SIG-M5 (cell line): ENCODE measurements at regions not wholly inside any gene's neighbourhood (a gene's known extent, or its start where the extent isn't known, plus 50 kb on each side); places are given as distances from the start of the nearest gene placed in this dataset.

Experiments used
- DNase-seq: peaks from one replicate; lab custom pipeline; 2025; lab: John Stamatoyannopoulos, UW

GRCh38 chr2:217409949-217410680 lies 550.3 kb upstream of the TNP1 start:
- no peak for DNase-seq

GRCh38 chr2:217407362-217407761 lies 547.5 kb upstream of the TNP1 start:
- DNase-seq = no peak

- no peak for DNase-seq
Measured at GRCh38 chr2:217404236-217404760, 544.4 kb upstream of the TNP1 start.

GRCh38 chr2:217402761-217403383 lies 543.0 kb upstream of the TNP1 start:
- no peak for DNase-seq

- no peak for DNase-seq
Measured at GRCh38 chr2:217402144-217402543, 542.3 kb upstream of the TNP1 start.

DNA sequence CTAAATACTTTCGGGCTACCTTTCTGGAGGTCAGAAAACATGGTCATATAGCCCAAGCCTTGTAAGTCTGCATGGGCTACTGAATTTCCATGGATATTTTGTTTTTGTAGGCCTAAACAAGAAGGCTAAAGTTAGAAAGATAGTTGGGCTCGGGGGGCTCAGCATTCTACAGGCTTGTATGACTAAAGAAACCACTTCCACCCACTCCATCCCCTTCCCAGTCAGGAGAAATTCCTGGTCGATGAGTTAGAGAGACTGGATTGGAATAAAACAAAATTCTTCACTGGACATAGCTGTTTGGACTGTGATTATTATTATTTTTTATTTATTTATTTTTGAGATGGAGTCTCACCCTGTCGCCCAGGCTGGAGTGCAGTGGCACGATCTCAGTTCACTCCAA lies 539.4 kb upstream of the TNP1 start:
- DNase-seq = no peak

DNA sequence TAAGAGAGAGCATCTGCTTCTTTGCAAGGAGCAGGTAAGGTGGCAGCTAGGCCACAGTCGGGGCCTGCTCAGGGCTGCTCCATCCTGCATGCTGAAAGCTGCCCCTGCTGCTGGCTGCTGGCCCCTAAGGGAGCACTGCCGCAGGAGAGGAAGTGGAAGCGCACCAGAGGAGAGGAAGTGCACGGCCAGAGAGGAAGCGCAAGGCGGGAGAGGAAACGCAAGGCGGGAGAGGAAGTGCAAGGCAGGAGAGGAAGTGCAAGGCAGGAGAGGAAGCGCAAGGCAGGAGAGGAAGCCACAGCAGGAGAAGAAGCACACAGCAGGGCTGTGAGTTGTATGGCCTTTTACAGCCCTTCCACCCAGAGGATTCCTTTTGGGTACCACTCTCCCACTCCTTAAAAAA lies 539.0 kb upstream of the TNP1 start:
- no peak for DNase-seq

GRCh38 chr2:217398101-217398500 lies 538.2 kb upstream of the TNP1 start:
- no peak for DNase-seq

GRCh38 chr2:217396586-217396985 lies 536.7 kb upstream of the TNP1 start:
- DNase-seq = no peak

GRCh38 chr2:217396165-217396564 lies 536.3 kb upstream of the TNP1 start:
- DNase-seq = no peak

DNA sequence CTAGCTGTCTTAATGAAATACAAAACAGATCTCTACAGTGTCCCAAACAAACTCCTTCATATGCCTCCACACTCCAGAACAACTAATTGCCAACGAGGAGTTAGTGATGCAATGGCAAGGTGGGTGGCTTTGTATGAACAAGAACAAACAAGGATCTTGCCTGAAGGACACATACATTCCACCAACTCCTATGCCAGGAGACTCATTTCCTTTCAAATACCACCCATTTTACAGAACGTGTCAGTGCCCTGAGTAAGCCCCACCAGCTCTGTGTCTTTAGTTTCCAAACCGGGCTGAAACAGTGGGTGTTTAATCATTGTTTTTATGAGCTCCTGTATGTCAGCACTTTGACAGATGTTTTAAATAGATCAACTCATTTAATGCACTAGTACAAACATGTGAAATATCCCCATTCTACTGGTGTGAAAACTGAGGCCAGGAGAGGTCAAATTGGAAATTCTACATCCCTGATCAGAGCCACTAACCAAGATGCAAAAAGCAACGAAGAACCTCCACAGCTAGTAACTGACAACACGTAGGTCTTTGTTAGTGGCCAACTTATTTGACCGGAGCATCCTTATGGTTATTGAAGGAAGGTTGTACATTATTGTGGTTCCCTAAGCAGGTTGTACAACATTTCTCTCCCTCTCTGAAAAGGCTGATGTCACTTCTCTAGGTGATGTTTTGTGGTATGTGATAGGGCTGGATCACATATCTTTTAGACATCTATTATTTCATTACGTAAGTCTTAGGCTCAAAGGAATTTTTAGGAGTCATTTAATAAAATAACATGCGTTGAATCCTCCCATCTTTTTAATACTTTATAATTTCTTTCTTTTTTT lies 534.9 kb upstream of the TNP1 start:
- no peak for DNase-seq

GRCh38 chr2:217393585-217394032 lies 533.7 kb upstream of the TNP1 start:
- no peak for DNase-seq

DNA sequence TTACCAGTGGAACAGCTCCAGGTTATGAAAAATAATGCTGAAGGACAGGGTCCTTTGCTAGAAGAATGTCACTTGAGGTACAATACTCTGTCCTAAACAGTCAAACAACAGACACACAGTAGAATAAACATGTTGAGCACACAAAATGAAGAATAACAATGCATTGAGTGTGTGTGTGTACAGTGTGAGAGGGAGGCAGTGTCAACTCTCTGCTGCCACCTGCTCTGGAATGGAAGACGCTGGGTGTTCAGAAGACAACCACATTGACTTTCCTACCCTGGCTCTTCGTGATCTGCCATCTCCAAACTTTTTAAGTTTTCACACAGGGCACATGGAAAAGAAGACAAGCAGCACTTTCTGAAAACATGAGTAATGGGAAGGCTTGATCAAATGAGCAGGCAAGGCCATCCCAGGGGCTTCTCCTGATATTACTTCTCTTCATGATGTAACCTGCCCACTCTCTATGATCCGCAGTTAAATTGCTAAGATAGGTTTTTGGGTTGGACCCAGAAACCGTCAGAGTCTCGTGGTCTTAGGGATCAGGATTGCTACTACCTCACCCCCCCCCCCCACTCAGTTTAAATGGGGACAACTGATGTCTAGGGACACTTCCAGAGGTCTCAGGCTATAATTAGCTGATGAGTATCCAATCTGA lies 533.2 kb upstream of the TNP1 start:
- DNase-seq = no peak

- no peak for DNase-seq
Measured at GRCh38 chr2:217387776-217388387, 528.0 kb upstream of the TNP1 start.

DNA sequence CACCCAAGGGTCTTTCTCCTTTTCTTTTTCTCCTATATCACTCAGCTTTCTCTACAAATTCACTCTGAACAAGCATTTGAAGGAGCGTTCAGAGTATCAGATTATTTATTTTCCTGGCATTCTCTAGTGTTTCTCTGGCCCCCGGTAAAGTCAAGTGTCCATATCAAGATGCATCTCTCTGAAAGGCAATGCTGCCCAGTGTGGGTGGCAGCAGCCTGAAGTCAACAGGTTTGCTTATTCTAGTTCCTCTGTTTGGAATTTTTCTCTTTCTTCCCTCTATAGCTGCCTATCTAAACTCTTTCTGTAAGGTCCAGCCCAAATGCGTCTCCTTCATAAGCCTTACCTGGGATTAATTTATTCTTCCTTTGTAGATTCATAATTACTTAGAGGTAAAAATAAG lies 526.2 kb upstream of the TNP1 start:
- DNase-seq = no peak

DNA sequence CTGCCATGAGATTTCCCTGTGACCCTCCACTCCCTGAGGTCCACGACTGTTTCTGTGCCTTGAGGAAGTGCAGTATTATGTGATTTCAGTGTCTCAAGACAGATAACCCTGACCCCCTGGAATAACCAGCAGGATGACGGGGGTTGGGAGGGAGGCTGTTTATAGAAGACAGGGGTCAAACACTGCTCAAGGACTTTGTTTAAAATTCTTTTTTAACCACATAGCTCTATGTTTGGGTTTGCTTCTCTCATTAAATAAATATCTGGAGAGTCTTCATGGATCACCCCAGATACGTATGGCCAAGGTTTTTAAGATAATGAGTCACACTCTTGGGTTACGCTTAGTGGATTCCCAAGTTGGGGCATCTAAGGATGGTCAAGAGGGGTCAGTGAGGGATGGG lies 523.8 kb upstream of the TNP1 start:
- DNase-seq = no peak

DNA sequence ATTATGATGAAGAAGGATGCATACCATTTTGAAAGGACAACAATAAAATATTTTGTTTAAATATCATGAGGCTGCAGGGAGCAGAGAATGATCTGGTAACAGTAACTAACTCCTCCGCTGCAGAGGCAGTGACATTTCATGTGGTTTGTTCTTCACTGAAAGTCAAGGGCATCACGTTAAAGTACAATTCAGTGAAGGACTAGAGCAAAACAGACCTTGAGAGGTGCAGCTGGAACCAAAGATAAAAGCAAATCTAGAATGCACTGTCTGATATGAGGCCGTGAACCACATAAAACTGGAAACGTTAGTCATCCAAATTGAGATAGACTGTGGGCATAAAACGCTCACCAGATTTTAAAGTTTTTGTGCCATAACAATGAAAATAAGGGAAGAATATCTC lies 522.9 kb upstream of the TNP1 start:
- no peak for DNase-seq

- DNase-seq = no peak
Measured at GRCh38 chr2:217379807-217380206, 519.9 kb upstream of the TNP1 start.

DNA sequence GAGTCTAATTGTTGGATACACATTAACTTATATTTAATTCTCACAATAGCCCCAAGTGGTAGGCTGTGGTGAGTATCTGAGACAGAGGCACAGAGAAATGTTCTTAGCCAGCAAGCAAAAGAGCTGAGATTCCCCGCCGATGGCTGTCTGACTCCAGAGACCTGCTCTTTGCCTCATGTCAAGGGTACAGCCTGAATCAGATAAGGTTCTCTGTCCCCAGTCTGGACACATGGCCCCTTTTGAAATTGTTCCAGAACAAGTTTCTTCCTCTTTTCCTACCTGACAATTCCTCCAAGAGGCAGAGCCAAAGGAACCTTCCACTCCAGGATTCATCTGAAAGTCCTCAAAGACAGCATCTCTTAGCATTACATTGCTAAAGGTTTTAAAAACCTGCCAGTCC lies 512.9 kb upstream of the TNP1 start:
- DNase-seq = no peak

- DNase-seq = no peak
Measured at GRCh38 chr2:217371781-217372213, 511.9 kb upstream of the TNP1 start.

DNA sequence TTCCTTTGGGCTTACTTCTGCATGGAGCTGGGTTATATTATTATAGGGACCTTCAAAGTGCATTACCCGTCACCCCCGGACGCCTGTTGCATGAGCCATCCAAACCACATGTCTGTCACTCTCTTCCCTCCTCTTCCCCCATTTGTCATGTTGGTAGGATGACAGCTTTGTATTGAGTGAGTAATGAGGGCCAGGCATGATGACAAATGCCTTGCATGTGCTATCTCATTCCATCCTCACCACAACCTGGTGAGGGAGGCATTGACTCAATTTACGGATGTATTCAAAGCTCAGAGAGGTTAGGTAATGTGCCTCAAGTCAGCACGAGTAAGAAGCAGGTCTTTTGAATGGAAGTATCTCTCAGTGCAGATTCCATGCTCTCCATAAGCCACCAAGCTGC lies 510.5 kb upstream of the TNP1 start:
- DNase-seq = no peak

GRCh38 chr2:217367464-217367863 lies 507.6 kb upstream of the TNP1 start:
- DNase-seq = no peak
